CD14-positive monocyte (primary cell): ENCODE measurements at regions not wholly inside any gene's neighbourhood (a gene's known extent, or its start where the extent isn't known, plus 50 kb on each side); places are given as distances from the start of the nearest gene placed in this dataset.
A peak's percentile ranks its signal among the peaks of the same experiment; 100 is the strongest.

Experiments used
- DNase-seq, 3 donors: peaks; one replicate each; pipeline ENCODE4 v3.0.0-alpha.2; 2011 to 2022
- H2AFZ ChIP-seq: 2 replicates; pipeline ENCODE4 v1.6.0; 2012; ENCODE audit warnings: mild to moderate bottlenecking, low read depth, low read length, inconsistent platforms; ENCODE audit not compliant: insufficient read depth, poor library complexity, severe bottlenecking
- H3K27ac ChIP-seq, 2 donors: 1 replicate in 1 of 2; 2 replicates in 1 of 2; pipeline ENCODE4 v1.5.1; 2012 to 2013; ENCODE audit warnings: low read length in 2 of 2, control low read depth in 1 of 2, inconsistent platforms in 1 of 2, low read depth in 1 of 2, mild to moderate bottlenecking in 1 of 2
- H3K27me3 ChIP-seq, 2 donors: one replicate each; pipeline versions ENCODE4 v1.6.0 to v1.6.1; 2011 to 2013; ENCODE audit warnings: low read length in 2 of 2; ENCODE audit not compliant: control insufficient read depth in 2 of 2, insufficient read depth in 2 of 2
- H3K36me3 ChIP-seq, 2 donors: replicated peaks in 1 of 2; 1 replicate in 1 of 2; 2 replicates in 1 of 2; pipeline versions ENCODE4 v1.5.1 to v1.6.1; 2012 to 2013; ENCODE audit warnings: low read length in 2 of 2, control low read depth in 1 of 2, inconsistent platforms in 1 of 2, mild to moderate bottlenecking in 1 of 2; ENCODE audit not compliant: insufficient read depth in 2 of 2, control insufficient read depth in 1 of 2
- H3K4me1 ChIP-seq, 2 donors: 1 replicate in 1 of 2; 2 replicates in 1 of 2; pipeline versions ENCODE4 v1.5.1 to v1.6.1; 2012 to 2013; ENCODE audit warnings: low read length in 2 of 2, control low read depth in 1 of 2, inconsistent platforms in 1 of 2, mild to moderate bottlenecking in 1 of 2, moderate library complexity in 1 of 2; ENCODE audit not compliant: insufficient read depth in 2 of 2, control insufficient read depth in 1 of 2
- H3K4me2 ChIP-seq: replicated peaks from 2 replicates; pipeline ENCODE3; 2012; ENCODE audit warnings: low read length, moderate library complexity, mild to moderate bottlenecking; ENCODE audit not compliant: poor library complexity, severe bottlenecking; ENCODE audit errors: extremely low read depth
- H3K4me3 ChIP-seq, 3 experiments: fragments of 200-600 bp in 1 of 3; sonication (generic) in 1 of 3; replicated peaks in 1 of 3; 1 replicate in 2 of 3; 2 replicates in 1 of 3; pipeline ENCODE4 v1.5.1; 2011 to 2013; ENCODE audit warnings: low read length in 3 of 3, mild to moderate bottlenecking in 3 of 3, control low read depth in 2 of 3, low read depth in 2 of 3, inconsistent platforms in 1 of 3, moderate library complexity in 1 of 3
- H3K79me2 ChIP-seq: 2 replicates; pipeline ENCODE4 v1.6.0; 2012; ENCODE audit warnings: mild to moderate bottlenecking, control low read depth, inconsistent platforms, low read length, moderate library complexity; ENCODE audit not compliant: insufficient read depth
- H3K9ac ChIP-seq: 2 replicates; pipeline ENCODE4 v1.6.0; 2017; ENCODE audit warnings: low read length, mild to moderate bottlenecking; ENCODE audit not compliant: insufficient read depth, poor library complexity, severe bottlenecking
- H3K9me3 ChIP-seq, 2 donors: replicated peaks in 1 of 2; 1 replicate in 1 of 2; 2 replicates in 1 of 2; pipeline versions ENCODE4 v1.5.1 to v1.6.1; 2012 to 2013; ENCODE audit warnings: low read length in 2 of 2, control low read depth in 1 of 2; ENCODE audit not compliant: control insufficient read depth in 1 of 2, insufficient read depth in 1 of 2
- H4K20me1 ChIP-seq: 2 replicates; pipeline ENCODE4 v1.6.0; 2012; ENCODE audit warnings: mild to moderate bottlenecking, low read length, control low read depth, moderate library complexity; ENCODE audit not compliant: insufficient read depth
- H3K27ac Mint-ChIP-seq, 7 donors: one replicate each; pipeline ENCODE4 v1.8.0; 2020; ENCODE audit warnings: mild to moderate bottlenecking in 7 of 7, mixed read lengths in 7 of 7, moderate library complexity in 6 of 7, inconsistent platforms in 2 of 7
- H3K27me3 Mint-ChIP-seq, 3 donors: one replicate each; pipeline ENCODE4 v1.8.0; 2021 to 2022; ENCODE audit warnings: low read depth in 3 of 3, mild to moderate bottlenecking in 3 of 3, mixed read lengths in 3 of 3, moderate library complexity in 3 of 3, inconsistent platforms in 1 of 3
- H3K36me3 Mint-ChIP-seq, 2 donors: one replicate each; pipeline ENCODE4 v1.8.0; 2020; ENCODE audit warnings: mixed read lengths in 2 of 2, inconsistent platforms in 1 of 2, mild to moderate bottlenecking in 1 of 2
- H3K4me1 Mint-ChIP-seq: one replicate; pipeline ENCODE4 v1.8.0; 2020; ENCODE audit warnings: mild to moderate bottlenecking, mixed read lengths
- H3K4me3 Mint-ChIP-seq, 2 donors: one replicate each; pipeline ENCODE4 v1.8.0; 2020; ENCODE audit warnings: mild to moderate bottlenecking in 2 of 2, mixed read lengths in 2 of 2, moderate library complexity in 1 of 2
- H3K9me3 Mint-ChIP-seq, 7 donors: one replicate each; pipeline ENCODE4 v1.8.0; 2020 to 2022; ENCODE audit warnings: mixed read lengths in 7 of 7, mild to moderate bottlenecking in 6 of 7, moderate library complexity in 6 of 7, inconsistent platforms in 2 of 7
- CTCF ChIP-seq: fragments of 200-600 bp; IDR thresholded peaks from one replicate; pipeline ENCODE4 v1.8.0; 2022; ENCODE audit warnings: antibody characterized with exemption, mild to moderate bottlenecking
- WGBS: methylation state at CpG from one replicate; pipeline ENCODE4 v1.1.5; 2013; ENCODE audit warnings: missing lambda C conversion rate; ENCODE audit not compliant: insufficient coverage; 5-methylcytosine and 5-hydroxymethylcytosine counted together
- intact Hi-C, 2 donors: fragments of 100-400 bp; cut with micrococcal nuclease; formaldehyde crosslinking; loops; one replicate each; pipeline versions ENCODE4 v1.15.0 to v1.15.1; 2023

GRCh38 chr6:40322336-40322735 is 264.8 kb downstream of the LRFN2 start:
- Mint-ChIP-seq H3K27ac (no peak overlapping the region), H3K36me3 (no peaks in the 10 kb centered on the region), H3K9me3 (peaks cover 0 to 6% (median 2%) of the 10 kb centered on the region in 7 donors), H3K27me3 (peaks cover 2 to 17% (median 2%) of the 10 kb centered on the region in 3 donors), H3K4me3 (no peak overlapping the region), H3K4me1 (peaks cover 5% of the 10 kb centered on the region)
- TF ChIP-seq CTCF = no peak
- H4K20me1 ChIP-seq = no peaks in the 10 kb centered on the region
- no peak overlapping the region for H2AFZ ChIP-seq
- no peaks in the 10 kb centered on the region for H3K36me3 ChIP-seq
- H3K27me3 ChIP-seq = no peaks in the 10 kb centered on the region
- no peaks in the 10 kb centered on the region for H3K79me2 ChIP-seq
- DNase-seq = no peak
- no peak overlapping the region for H3K27ac ChIP-seq
- H3K4me1 ChIP-seq = no peaks in the 10 kb centered on the region
- H3K9me3 ChIP-seq = peaks cover 0 to 2% of the 10 kb centered on the region in 2 donors
- H3K4me2 ChIP-seq = no peak overlapping the region
- H3K4me3 ChIP-seq = no peak overlapping the region
- H3K9ac ChIP-seq = no peak overlapping the region
- WGBS = 82% methylated on average over 8 of the region's 9 CpGs
- intact Hi-C loops = no loop called here

- Mint-ChIP-seq H3K36me3 (no peaks in the 10 kb centered on the region), H3K9me3 (peaks cover 0 to 6% (median 2%) of the 10 kb centered on the region in 7 donors), H3K27ac (peak overlapping the region in 1 of 7 donors; percentile 35), H3K4me1 (no peaks in the 10 kb centered on the region), H3K27me3 (peaks cover 2 to 17% (median 2%) of the 10 kb centered on the region in 3 donors), H3K4me3 (no peak overlapping the region)
- Histone ChIP-seq H3K4me1 (no peaks in the 10 kb centered on the region), H3K79me2 (no peaks in the 10 kb centered on the region), H3K4me3 (no peak overlapping the region), H4K20me1 (no peaks in the 10 kb centered on the region), H3K4me2 (no peak overlapping the region), H3K27ac (no peak overlapping the region), H3K27me3 (no peaks in the 10 kb centered on the region), H3K9ac (no peak overlapping the region), H2AFZ (no peak overlapping the region), H3K36me3 (no peaks in the 10 kb centered on the region), H3K9me3 (peaks cover 0 to 2% of the 10 kb centered on the region in 2 donors)
- intact Hi-C loops = no loop called here
- no CpG with 5 or more reads among the region's 7 CpGs for WGBS
- DNase-seq = no peak
- TF ChIP-seq CTCF = no peak
Observed at GRCh38 chr6:40321616-40322015, 265.5 kb downstream of the LRFN2 start.
